ENCODE measurements at regions not wholly inside any gene's neighbourhood (a gene's known extent, or its start where the extent isn't known, plus 50 kb on each side); places are given as distances from the start of the nearest gene placed in this dataset.

DNA sequence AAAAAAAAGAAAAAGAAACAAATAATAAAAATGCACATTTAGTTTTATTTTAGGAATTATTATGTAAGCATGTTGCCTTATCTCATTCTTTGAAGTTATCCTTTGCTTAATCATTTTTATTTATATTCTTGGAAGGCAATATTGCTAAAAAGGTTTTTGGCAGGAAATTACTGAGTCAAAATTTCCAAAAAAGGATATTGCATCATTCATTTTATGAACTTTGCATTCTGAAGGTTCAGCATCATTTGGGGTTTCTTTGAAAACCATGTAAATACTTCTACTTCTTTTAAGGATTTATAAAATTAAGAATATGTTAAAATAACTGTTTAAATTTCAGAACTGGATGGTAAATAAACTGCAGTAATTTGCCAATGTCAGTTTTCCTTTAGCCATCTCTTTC is 94.2 kb upstream of the CTNND2 start:
- TF ChIP-seq, protein P1, sequence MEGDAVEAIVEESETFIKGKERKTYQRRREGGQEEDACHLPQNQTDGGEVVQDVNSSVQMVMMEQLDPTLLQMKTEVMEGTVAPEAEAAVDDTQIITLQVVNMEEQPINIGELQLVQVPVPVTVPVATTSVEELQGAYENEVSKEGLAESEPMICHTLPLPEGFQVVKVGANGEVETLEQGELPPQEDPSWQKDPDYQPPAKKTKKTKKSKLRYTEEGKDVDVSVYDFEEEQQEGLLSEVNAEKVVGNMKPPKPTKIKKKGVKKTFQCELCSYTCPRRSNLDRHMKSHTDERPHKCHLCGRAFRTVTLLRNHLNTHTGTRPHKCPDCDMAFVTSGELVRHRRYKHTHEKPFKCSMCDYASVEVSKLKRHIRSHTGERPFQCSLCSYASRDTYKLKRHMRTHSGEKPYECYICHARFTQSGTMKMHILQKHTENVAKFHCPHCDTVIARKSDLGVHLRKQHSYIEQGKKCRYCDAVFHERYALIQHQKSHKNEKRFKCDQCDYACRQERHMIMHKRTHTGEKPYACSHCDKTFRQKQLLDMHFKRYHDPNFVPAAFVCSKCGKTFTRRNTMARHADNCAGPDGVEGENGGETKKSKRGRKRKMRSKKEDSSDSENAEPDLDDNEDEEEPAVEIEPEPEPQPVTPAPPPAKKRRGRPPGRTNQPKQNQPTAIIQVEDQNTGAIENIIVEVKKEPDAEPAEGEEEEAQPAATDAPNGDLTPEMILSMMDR (conservative IDR thresholded peaks at IDR 0.05), result no peak
- no peak for TF ChIP-seq ZFX (IDR thresholded peaks at IDR 0.05)
